Karpas-422 (cell line): ENCODE measurements at regions not wholly inside any gene's neighbourhood (a gene's known extent, or its start where the extent isn't known, plus 50 kb on each side); places are given as distances from the start of the nearest gene placed in this dataset.

ENCODE experiments used
- DNase-seq: peaks from one replicate; pipeline ENCODE4 v3.0.0-alpha.2; 2015
- H2AFZ ChIP-seq: fragments of 200-600 bp; sonication (generic); 2 replicates; pipeline ENCODE4 v1.6.1; 2014; ENCODE audit warnings: antibody characterized with exemption, low read length, mixed read lengths
- H3K27ac ChIP-seq: fragments of 200-600 bp; sonication (generic); 2 replicates; pipeline ENCODE4 v1.5.1; 2014; ENCODE audit warnings: mild to moderate bottlenecking, low read length, moderate library complexity
- H3K27me3 ChIP-seq: fragments of 200-600 bp; sonication (generic); 2 replicates; pipeline ENCODE4 v1.6.1; 2014; ENCODE audit warnings: low read length, mixed read lengths
- H3K36me3 ChIP-seq: fragments of 200-600 bp; sonication (generic); 2 replicates; pipeline ENCODE4 v1.6.1; 2014; ENCODE audit warnings: low read length, mixed read lengths; ENCODE audit not compliant: insufficient read depth
- H3K4me1 ChIP-seq: fragments of 200-600 bp; sonication (generic); 2 replicates; pipeline ENCODE4 v1.6.1; 2014; ENCODE audit warnings: mild to moderate bottlenecking, low read length, mixed read lengths
- H3K4me2 ChIP-seq: fragments of 200-600 bp; sonication (generic); 2 replicates; pipeline ENCODE4 v1.6.1; 2014; ENCODE audit warnings: low read length, low read depth, mild to moderate bottlenecking; ENCODE audit not compliant: poor library complexity, severe bottlenecking
- H3K4me3 ChIP-seq: fragments of 200-600 bp; sonication (generic); 2 replicates; pipeline ENCODE4 v1.5.1; 2014; ENCODE audit warnings: mild to moderate bottlenecking, antibody characterized with exemption, low read length, mixed read lengths
- H3K79me2 ChIP-seq: fragments of 200-600 bp; sonication (generic); 2 replicates; pipeline ENCODE4 v1.6.1; 2014; ENCODE audit warnings: mild to moderate bottlenecking, low read length, mixed read lengths
- H3K9ac ChIP-seq: fragments of 200-600 bp; sonication (generic); 2 replicates; pipeline ENCODE4 v1.6.0; 2014; ENCODE audit warnings: low read length
- H3K9me2 ChIP-seq: fragments of 200-600 bp; sonication (generic), shearing (Covaris generic); replicated peaks from 2 replicates; pipeline ENCODE4 v1.6.0; 2014; ENCODE audit warnings: mild to moderate bottlenecking, low read length, moderate library complexity; ENCODE audit not compliant: insufficient read depth
- H3K9me3 ChIP-seq: fragments of 300-700, 200-600 bp; sonication (generic); 2 replicates; pipeline ENCODE4 v1.6.1; 2014; ENCODE audit warnings: low read length, mixed read lengths
- H4K20me1 ChIP-seq: fragments of 200-600 bp; sonication (generic); 2 replicates; pipeline ENCODE4 v1.6.1; 2014; ENCODE audit warnings: mild to moderate bottlenecking, antibody characterized with exemption, low read length, low read depth; ENCODE audit not compliant: insufficient read depth

- Histone ChIP-seq H3K79me2 (no peaks in the 10 kb centered on the region), H3K36me3 (no peaks in the 10 kb centered on the region), H3K9ac (no peak overlapping the region), H3K4me2 (no peak overlapping the region), H3K9me2 (no peaks in the 10 kb centered on the region), H3K27me3 (no peaks in the 10 kb centered on the region), H2AFZ (no peak overlapping the region), H4K20me1 (no peaks in the 10 kb centered on the region), H3K4me3 (no peak overlapping the region), H3K27ac (no peak overlapping the region), H3K4me1 (peaks cover 16% of the 10 kb centered on the region), H3K9me3 (no peaks in the 10 kb centered on the region)
- no peak for DNase-seq
Observed at GRCh38 chr3:156760333-156760732, 65.8 kb upstream of the LEKR1 start.

- Histone ChIP-seq H3K79me2 (no peaks in the 10 kb centered on the region), H3K4me1 (peaks cover 16% of the 10 kb centered on the region), H2AFZ (no peak overlapping the region), H4K20me1 (no peaks in the 10 kb centered on the region), H3K9me2 (no peaks in the 10 kb centered on the region), H3K36me3 (no peaks in the 10 kb centered on the region), H3K4me2 (peak overlapping the region; percentile 2), H3K9me3 (no peaks in the 10 kb centered on the region), H3K4me3 (no peak overlapping the region), H3K9ac (no peak overlapping the region), H3K27me3 (no peaks in the 10 kb centered on the region), H3K27ac (no peak overlapping the region)
- DNase-seq, result peak; percentile 53
Observed at GRCh38 chr3:156761007-156761406, 65.1 kb upstream of the LEKR1 start.

DNA sequence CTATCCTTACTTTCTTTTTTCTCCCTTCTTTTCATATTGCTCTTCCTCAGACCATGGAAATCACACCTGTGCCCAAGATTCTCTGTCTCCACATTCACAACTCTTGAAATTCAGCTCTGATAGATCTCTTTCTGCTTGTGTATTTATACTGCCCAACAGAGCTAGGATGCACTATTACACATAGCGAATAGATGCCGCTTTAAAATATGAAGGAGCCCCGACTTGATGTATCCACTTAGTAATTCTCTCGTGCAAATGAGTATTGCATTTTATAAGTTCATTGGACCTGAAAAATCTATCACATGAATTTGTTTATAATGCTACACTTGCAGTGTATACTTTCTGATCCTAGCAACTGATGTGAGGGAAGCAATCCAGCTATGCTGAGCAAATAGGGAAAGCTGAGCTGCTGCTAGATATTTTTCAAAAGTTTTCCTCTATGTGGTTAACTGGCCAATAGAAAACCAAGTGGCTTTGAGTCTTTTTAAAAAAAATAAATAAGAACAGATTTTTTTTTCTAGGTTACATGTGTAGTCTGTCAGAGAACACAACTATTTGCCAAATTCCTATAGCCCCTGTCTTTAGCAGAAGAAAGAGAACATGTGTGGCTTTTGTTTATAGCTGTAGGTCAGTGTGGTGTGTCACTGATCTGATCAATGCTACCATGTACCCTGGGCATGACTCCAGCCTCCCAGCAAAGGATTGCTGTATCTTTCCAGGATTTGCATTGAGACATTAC is 64.3 kb upstream of the LEKR1 start:
- H3K79me2 ChIP-seq, result no peaks in the 10 kb centered on the region
- H3K9me3 ChIP-seq, result no peaks in the 10 kb centered on the region
- H3K27ac ChIP-seq, result no peak overlapping the region
- H3K36me3 ChIP-seq, result no peaks in the 10 kb centered on the region
- peaks cover 16% of the 10 kb centered on the region for H3K4me1 ChIP-seq
- no peaks in the 10 kb centered on the region for H3K9me2 ChIP-seq
- no peak overlapping the region for H2AFZ ChIP-seq
- H3K4me2 ChIP-seq, result no peak overlapping the region
- DNase-seq, result no peak
- H3K9ac ChIP-seq, result no peak overlapping the region
- H3K27me3 ChIP-seq, result no peaks in the 10 kb centered on the region
- no peak overlapping the region for H3K4me3 ChIP-seq
- no peaks in the 10 kb centered on the region for H4K20me1 ChIP-seq

- Histone ChIP-seq H3K27ac (no peak overlapping the region), H3K36me3 (no peaks in the 10 kb centered on the region), H3K9ac (no peak overlapping the region), H2AFZ (no peak overlapping the region), H4K20me1 (no peaks in the 10 kb centered on the region), H3K9me2 (no peaks in the 10 kb centered on the region), H3K79me2 (no peaks in the 10 kb centered on the region), H3K4me3 (no peak overlapping the region), H3K4me1 (peaks cover 15% of the 10 kb centered on the region), H3K27me3 (no peaks in the 10 kb centered on the region), H3K4me2 (no peak overlapping the region), H3K9me3 (no peaks in the 10 kb centered on the region)
- no peak for DNase-seq
Observed at GRCh38 chr3:156762631-156763185, 63.4 kb upstream of the LEKR1 start.

DNA sequence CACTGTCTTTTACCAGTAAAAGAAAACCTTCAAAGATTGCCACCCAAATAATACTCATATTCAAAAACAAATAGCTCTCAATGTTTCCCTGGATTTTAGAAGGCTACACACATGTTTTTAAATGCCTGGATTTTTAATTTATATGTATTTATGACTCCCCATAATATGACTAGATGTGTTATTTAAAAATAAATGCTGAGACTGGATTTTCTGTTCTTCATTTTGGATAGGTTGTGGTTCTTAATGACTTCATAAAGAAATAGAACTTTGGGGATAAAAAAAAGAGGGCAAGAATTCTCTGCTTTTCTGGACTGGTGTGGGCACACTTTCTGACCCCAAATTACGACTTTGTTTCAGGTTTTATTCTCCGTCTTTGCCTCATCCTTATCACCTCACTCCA is 62.8 kb upstream of the LEKR1 start:
- Histone ChIP-seq H3K9ac (no peak overlapping the region), H3K4me3 (no peak overlapping the region), H3K4me1 (peaks cover 12% of the 10 kb centered on the region), H3K9me3 (no peaks in the 10 kb centered on the region), H3K4me2 (no peak overlapping the region), H3K9me2 (no peaks in the 10 kb centered on the region), H3K36me3 (no peaks in the 10 kb centered on the region), H3K79me2 (no peaks in the 10 kb centered on the region), H3K27ac (no peak overlapping the region), H3K27me3 (no peaks in the 10 kb centered on the region), H2AFZ (no peak overlapping the region), H4K20me1 (no peaks in the 10 kb centered on the region)
- no peak for DNase-seq

- Histone ChIP-seq H3K27me3 (no peaks in the 10 kb centered on the region), H3K4me1 (peaks cover 12% of the 10 kb centered on the region), H3K9me3 (no peaks in the 10 kb centered on the region), H3K79me2 (no peaks in the 10 kb centered on the region), H3K27ac (no peak overlapping the region), H3K36me3 (no peaks in the 10 kb centered on the region), H3K4me3 (no peak overlapping the region), H2AFZ (no peak overlapping the region), H4K20me1 (no peaks in the 10 kb centered on the region), H3K9me2 (no peaks in the 10 kb centered on the region), H3K4me2 (no peak overlapping the region), H3K9ac (no peak overlapping the region)
- no peak for DNase-seq
Observed at GRCh38 chr3:156763931-156764720, 62.0 kb upstream of the LEKR1 start.

GRCh38 chr3:156764751-156765150 is 61.4 kb upstream of the LEKR1 start:
- H3K9ac ChIP-seq, result no peak overlapping the region
- no peak overlapping the region for H3K27ac ChIP-seq
- no peaks in the 10 kb centered on the region for H3K27me3 ChIP-seq
- H3K9me2 ChIP-seq, result no peaks in the 10 kb centered on the region
- no peak for DNase-seq
- no peaks in the 10 kb centered on the region for H4K20me1 ChIP-seq
- no peak overlapping the region for H3K4me2 ChIP-seq
- no peaks in the 10 kb centered on the region for H3K9me3 ChIP-seq
- H3K79me2 ChIP-seq, result no peaks in the 10 kb centered on the region
- no peak overlapping the region for H2AFZ ChIP-seq
- H3K4me1 ChIP-seq, result peaks cover 12% of the 10 kb centered on the region
- H3K4me3 ChIP-seq, result no peak overlapping the region
- no peaks in the 10 kb centered on the region for H3K36me3 ChIP-seq

DNA sequence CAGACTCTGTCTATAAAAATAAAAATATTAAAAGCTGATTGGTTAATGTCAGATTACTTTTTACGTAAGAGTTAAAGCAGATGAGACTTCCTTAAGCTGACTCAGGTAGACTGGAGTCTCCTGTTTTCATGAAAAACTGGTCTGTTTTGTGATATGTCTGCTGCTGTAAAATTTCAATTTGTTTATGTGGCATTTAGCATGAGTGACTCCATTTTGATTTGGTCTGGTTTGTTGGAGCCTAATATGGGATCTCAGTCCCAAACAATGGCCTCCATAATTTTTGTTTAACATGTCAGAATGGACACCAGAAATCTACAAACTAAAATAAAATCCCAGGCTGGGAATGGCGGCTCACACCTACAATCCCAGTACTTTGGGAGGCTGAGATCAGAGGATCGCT is 57.8 kb upstream of the LEKR1 start:
- Histone ChIP-seq H3K36me3 (no peaks in the 10 kb centered on the region), H3K27ac (no peak overlapping the region), H3K4me3 (no peak overlapping the region), H3K9ac (no peak overlapping the region), H3K79me2 (no peaks in the 10 kb centered on the region), H2AFZ (no peak overlapping the region), H3K4me1 (no peaks in the 10 kb centered on the region), H3K27me3 (no peaks in the 10 kb centered on the region), H3K9me2 (no peaks in the 10 kb centered on the region), H4K20me1 (no peaks in the 10 kb centered on the region), H3K4me2 (no peak overlapping the region), H3K9me3 (no peaks in the 10 kb centered on the region)
- no peak for DNase-seq
